B cell (primary cell): ENCODE measurements at regions not wholly inside any gene's neighbourhood (a gene's known extent, or its start where the extent isn't known, plus 50 kb on each side); places are given as distances from the start of the nearest gene placed in this dataset.

Experiments used
- ATAC-seq: fragments of 200-7000 bp; cut with Tn5 transposase; one replicate; pipeline ENCODE4 v1.10.0; 2021; ENCODE audit warnings: low read depth, mild to moderate bottlenecking, moderate number of reproducible peaks, moderate library complexity
- CTCF ChIA-PET: fragments of 350-600 bp; sonication (Branson Sonifier 250); formaldehyde crosslinking; loops from one replicate; lab custom pipeline; 2021; ENCODE audit warnings: antibody characterized with exemption, inconsistent platforms; lab: Charles Lee
- POLR2A ChIA-PET: fragments of 350-600 bp; sonication (Branson Sonifier 250); formaldehyde crosslinking; loops from one replicate; lab custom pipeline; 2021; ENCODE audit warnings: antibody characterized with exemption; lab: Charles Lee
- DNase-seq: peaks from one replicate; pipeline ENCODE4 v3.0.0; 2013
- H2AFZ ChIP-seq: 2 replicates; pipeline ENCODE4 v1.6.1; 2012; ENCODE audit warnings: mild to moderate bottlenecking, low read depth, low read length; ENCODE audit not compliant: insufficient read depth, poor library complexity, severe bottlenecking
- H3K27ac ChIP-seq, 2 donors: 1 replicate in 1 of 2; 2 replicates in 1 of 2; pipeline ENCODE4 v1.5.1; 2012 to 2013; ENCODE audit warnings: low read length in 2 of 2, mild to moderate bottlenecking in 2 of 2, moderate library complexity in 1 of 2
- H3K27me3 ChIP-seq, 4 experiments: fragments of 200-600 bp in 1 of 4; sonication (generic) in 1 of 4; replicated peaks in 1 of 4; 1 replicate in 2 of 4; 2 replicates in 2 of 4; pipeline versions ENCODE4 v1.6.1 to v1.7.0; 2013 to 2016; ENCODE audit warnings: low read length in 3 of 4, mild to moderate bottlenecking in 2 of 4, mixed read lengths in 1 of 4, moderate library complexity in 1 of 4; ENCODE audit not compliant: insufficient read depth in 4 of 4, control insufficient read depth in 3 of 4; ENCODE audit errors: control extremely low read depth in 1 of 4
- H3K36me3 ChIP-seq, 2 experiments: replicated peaks in 1 of 2; 1 replicate in 1 of 2; 2 replicates in 1 of 2; pipeline versions ENCODE4 v1.6.1 to v1.7.1; 2013; ENCODE audit warnings: low read length in 1 of 2; ENCODE audit not compliant: insufficient read depth in 2 of 2, control insufficient read depth in 1 of 2; ENCODE audit errors: control extremely low read depth in 1 of 2, extremely low read depth in 1 of 2
- H3K4me1 ChIP-seq, 2 donors: fragments of 200-600 bp in 1 of 2; sonication (generic) in 1 of 2; 1 replicate in 1 of 2; 2 replicates in 1 of 2; pipeline versions ENCODE4 v1.5.1 to v1.6.1; 2013 to 2017; ENCODE audit warnings: low read length in 2 of 2; ENCODE audit not compliant: control insufficient read depth in 2 of 2, insufficient read depth in 2 of 2
- H3K4me2 ChIP-seq: replicated peaks from 2 replicates; pipeline ENCODE3; 2012; ENCODE audit warnings: mild to moderate bottlenecking, low read depth, low read length; ENCODE audit not compliant: poor library complexity, severe bottlenecking
- H3K4me3 ChIP-seq, 5 experiments: fragments of 200-600 bp in 1 of 5; sonication (generic) in 1 of 5; 1 replicate in 3 of 5; 2 replicates in 2 of 5; pipeline versions ENCODE4 v1.5.1 to v1.7.0; 2011 to 2016; ENCODE audit warnings: low read length in 4 of 5, mild to moderate bottlenecking in 4 of 5, low read depth in 2 of 5, control low read depth in 1 of 5, moderate library complexity in 1 of 5; ENCODE audit not compliant: insufficient read depth in 1 of 5; ENCODE audit errors: control extremely low read depth in 1 of 5, extremely low read depth in 1 of 5
- H3K79me2 ChIP-seq: fragments of 200-600 bp; sonication (generic); one replicate; pipeline ENCODE4 v1.6.0; 2016; ENCODE audit warnings: low read length; ENCODE audit not compliant: control insufficient read depth, insufficient read depth
- H3K9ac ChIP-seq: fragments of 200-600 bp; sonication (generic); 2 replicates; pipeline ENCODE4 v1.6.1; 2017; ENCODE audit warnings: mild to moderate bottlenecking, low read length, moderate library complexity
- H3K9me3 ChIP-seq, 3 donors: one replicate each; pipeline versions ENCODE4 v1.6.1 to v1.7.1; 2013; ENCODE audit warnings: low read length in 2 of 3; ENCODE audit not compliant: control insufficient read depth in 2 of 3, insufficient read depth in 1 of 3; ENCODE audit errors: control extremely low read depth in 1 of 3
- H4K20me1 ChIP-seq: 2 replicates; pipeline ENCODE4 v1.6.0; 2012; ENCODE audit warnings: mild to moderate bottlenecking, low read length; ENCODE audit not compliant: insufficient read depth, control insufficient read depth, poor library complexity, severe bottlenecking
- H3K27ac Mint-ChIP-seq: one replicate; pipeline ENCODE4 v1.8.0; 2021; ENCODE audit warnings: mixed read lengths
- H3K27me3 Mint-ChIP-seq: one replicate; pipeline ENCODE4 v1.8.0; 2021; ENCODE audit warnings: mixed read lengths
- H3K4me1 Mint-ChIP-seq: one replicate; pipeline ENCODE4 v1.8.0; 2021; ENCODE audit warnings: mixed read lengths
- H3K4me3 Mint-ChIP-seq: one replicate; pipeline ENCODE4 v1.8.0; 2021; ENCODE audit warnings: mixed read lengths
- H3K9me3 Mint-ChIP-seq: one replicate; pipeline ENCODE4 v1.8.0; 2022; ENCODE audit warnings: mixed read lengths; ENCODE audit not compliant: insufficient read depth
- EZH2 ChIP-seq: IDR thresholded peaks from 2 replicates; pipeline ENCODE4 v1.6.1; 2012; ENCODE audit warnings: borderline replicate concordance, low read depth, mild to moderate bottlenecking, moderate library complexity, low read length; ENCODE audit not compliant: insufficient read depth, poor library complexity, severe bottlenecking
- WGBS: methylation state at CpG from one replicate; pipeline ENCODE4 v1.1.5; 2013; ENCODE audit warnings: missing lambda C conversion rate; ENCODE audit not compliant: insufficient coverage; 5-methylcytosine and 5-hydroxymethylcytosine counted together
- intact Hi-C: fragments of 100-400 bp; cut with micrococcal nuclease; formaldehyde crosslinking; loops from one replicate; pipeline ENCODE4 v1.10.0; 2022
- TF ChIP-seq, protein P1 (sequence below): fragments of 200-600 bp; IDR thresholded peaks from one replicate; pipeline ENCODE4 v1.8.0; 2022; ENCODE audit warnings: antibody characterized with exemption, mild to moderate bottlenecking

DNA sequence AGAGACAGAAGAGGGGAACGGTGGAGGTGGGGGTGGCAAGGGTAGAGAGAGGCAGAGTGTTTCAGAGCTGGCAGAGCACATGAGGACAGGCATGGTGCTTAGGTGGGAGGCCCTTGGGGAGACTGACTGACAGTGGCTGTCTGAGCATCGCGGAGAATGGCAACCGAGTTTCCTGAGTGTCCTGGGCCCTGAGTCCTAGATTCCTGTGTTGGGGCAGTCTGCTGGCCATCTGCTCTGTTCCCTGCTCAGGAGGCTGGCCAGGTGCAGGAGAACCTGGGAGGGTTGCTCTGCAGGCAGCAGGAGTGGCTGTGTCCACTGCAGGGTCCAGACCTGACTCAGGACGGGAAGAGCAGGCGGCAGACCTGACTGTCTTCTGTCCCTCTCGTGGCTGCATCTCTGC is 248.9 kb downstream of the LRFN2 start:
- Histone ChIP-seq H3K4me2 (no peak overlapping the region), H3K79me2 (no peaks in the 10 kb centered on the region), H3K4me1 (no peaks in the 10 kb centered on the region), H3K9me3 (no peaks in the 10 kb centered on the region), H3K4me3 (no peak overlapping the region), H3K9ac (no peak overlapping the region), H3K36me3 (no peaks in the 10 kb centered on the region), H4K20me1 (no peaks in the 10 kb centered on the region), H3K27me3 (peaks cover 0 to 8% (median under 1%) of the 10 kb centered on the region in 4 experiments), H3K27ac (no peak overlapping the region), H2AFZ (no peak overlapping the region)
- WGBS = 89% methylated on average over 4 of the region's 7 CpGs
- intact Hi-C loops = no loop called here
- no peak for TF ChIP-seq EZH2
- TF ChIP-seq, protein P1, sequence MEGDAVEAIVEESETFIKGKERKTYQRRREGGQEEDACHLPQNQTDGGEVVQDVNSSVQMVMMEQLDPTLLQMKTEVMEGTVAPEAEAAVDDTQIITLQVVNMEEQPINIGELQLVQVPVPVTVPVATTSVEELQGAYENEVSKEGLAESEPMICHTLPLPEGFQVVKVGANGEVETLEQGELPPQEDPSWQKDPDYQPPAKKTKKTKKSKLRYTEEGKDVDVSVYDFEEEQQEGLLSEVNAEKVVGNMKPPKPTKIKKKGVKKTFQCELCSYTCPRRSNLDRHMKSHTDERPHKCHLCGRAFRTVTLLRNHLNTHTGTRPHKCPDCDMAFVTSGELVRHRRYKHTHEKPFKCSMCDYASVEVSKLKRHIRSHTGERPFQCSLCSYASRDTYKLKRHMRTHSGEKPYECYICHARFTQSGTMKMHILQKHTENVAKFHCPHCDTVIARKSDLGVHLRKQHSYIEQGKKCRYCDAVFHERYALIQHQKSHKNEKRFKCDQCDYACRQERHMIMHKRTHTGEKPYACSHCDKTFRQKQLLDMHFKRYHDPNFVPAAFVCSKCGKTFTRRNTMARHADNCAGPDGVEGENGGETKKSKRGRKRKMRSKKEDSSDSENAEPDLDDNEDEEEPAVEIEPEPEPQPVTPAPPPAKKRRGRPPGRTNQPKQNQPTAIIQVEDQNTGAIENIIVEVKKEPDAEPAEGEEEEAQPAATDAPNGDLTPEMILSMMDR = no peak
- POLR2A ChIA-PET = no interaction called here
- ATAC-seq = no peak
- DNase-seq = no peak
- Mint-ChIP-seq H3K4me1 (no peaks in the 10 kb centered on the region), H3K4me3 (no peak overlapping the region), H3K27ac (no peak overlapping the region), H3K9me3 (no peaks in the 10 kb centered on the region), H3K27me3 (peaks cover 30% of the 10 kb centered on the region)
- CTCF ChIA-PET = no interaction called here

DNA sequence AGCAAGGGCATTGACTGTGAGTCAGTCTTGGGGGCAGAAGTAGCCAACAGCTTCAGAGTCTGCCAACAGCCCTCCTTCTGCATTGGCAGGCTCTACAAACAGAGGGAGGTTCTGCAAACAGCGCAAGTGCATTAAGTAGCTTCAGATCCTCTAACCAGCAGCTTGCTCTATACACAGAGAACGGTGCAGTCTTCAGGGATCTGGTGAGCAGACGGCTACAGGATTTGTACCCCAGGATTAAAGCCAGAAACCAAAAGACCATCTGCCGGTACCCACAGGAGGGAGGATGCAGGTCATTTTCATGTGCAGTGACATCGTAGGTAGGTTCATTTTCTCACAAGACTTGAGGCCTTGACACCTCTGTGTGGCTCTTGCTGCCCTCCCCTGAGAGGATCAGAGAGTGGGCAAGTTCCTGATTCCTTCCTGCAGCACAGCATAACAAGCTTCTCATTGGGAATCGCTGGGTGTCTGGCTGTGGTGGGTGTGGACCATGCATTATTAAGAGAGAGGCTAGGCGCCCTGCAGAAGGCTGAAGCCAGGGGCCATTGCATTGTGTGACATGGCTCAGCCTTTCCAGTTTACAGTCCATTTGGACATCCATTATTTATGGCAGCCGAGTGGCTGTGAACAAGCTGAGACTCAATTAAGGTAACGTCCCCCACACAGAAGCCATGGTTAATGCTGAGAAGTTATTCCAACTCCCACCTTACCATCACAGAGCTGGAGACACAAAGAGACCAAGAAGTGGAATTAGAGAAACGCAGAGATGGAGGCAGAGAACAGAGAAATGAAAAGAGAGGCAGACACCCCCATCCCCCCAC is 250.0 kb downstream of the LRFN2 start:
- H3K4me3 ChIP-seq = no peak overlapping the region
- H3K9me3 ChIP-seq = no peaks in the 10 kb centered on the region
- ATAC-seq (no peak), DNase-seq (no peak)
- POLR2A ChIA-PET = no interaction called here
- no peak overlapping the region for H3K4me2 ChIP-seq
- H3K27me3 ChIP-seq = peaks cover 0 to 9% (median under 1%) of the 10 kb centered on the region in 4 experiments
- CTCF ChIA-PET = no interaction called here
- Mint-ChIP-seq H3K4me3 (no peak overlapping the region), H3K4me1 (no peaks in the 10 kb centered on the region), H3K27me3 (peaks cover 36% of the 10 kb centered on the region), H3K9me3 (no peaks in the 10 kb centered on the region), H3K27ac (no peak overlapping the region)
- H3K4me1 ChIP-seq = no peaks in the 10 kb centered on the region
- intact Hi-C loops = no loop called here
- no peaks in the 10 kb centered on the region for H3K79me2 ChIP-seq
- TF ChIP-seq EZH2 = no peak
- TF ChIP-seq, protein P1 = no peak
- H3K27ac ChIP-seq = no peak overlapping the region
- no peak overlapping the region for H3K9ac ChIP-seq
- no peak overlapping the region for H2AFZ ChIP-seq
- 92% methylated on average over 8 of the region's 10 CpGs for WGBS
- H4K20me1 ChIP-seq = no peaks in the 10 kb centered on the region
- H3K36me3 ChIP-seq = no peaks in the 10 kb centered on the region
